ACHN (cell line): ENCODE measurements at regions not wholly inside any gene's neighbourhood (a gene's known extent, or its start where the extent isn't known, plus 50 kb on each side); places are given as distances from the start of the nearest gene placed in this dataset.
"Not testable (repeated sequence)": the region's sequence is repeated elsewhere in the genome, so short reads cannot be mapped to it uniquely, and the experiment has no call there.

ENCODE experiments used
- DNase-seq: peaks from one replicate; pipeline ENCODE4 v3.0.0-alpha.2; 2015
- in situ Hi-C: cut with HindIII; loops from 2 replicates; pipeline ENCODE4 v1.10.0; 2017; ENCODE audit warnings: low sequenced_read_pairs, low pct_ligation_motif_present, low pct_unique_long_range_greater_than_20kb

DNA sequence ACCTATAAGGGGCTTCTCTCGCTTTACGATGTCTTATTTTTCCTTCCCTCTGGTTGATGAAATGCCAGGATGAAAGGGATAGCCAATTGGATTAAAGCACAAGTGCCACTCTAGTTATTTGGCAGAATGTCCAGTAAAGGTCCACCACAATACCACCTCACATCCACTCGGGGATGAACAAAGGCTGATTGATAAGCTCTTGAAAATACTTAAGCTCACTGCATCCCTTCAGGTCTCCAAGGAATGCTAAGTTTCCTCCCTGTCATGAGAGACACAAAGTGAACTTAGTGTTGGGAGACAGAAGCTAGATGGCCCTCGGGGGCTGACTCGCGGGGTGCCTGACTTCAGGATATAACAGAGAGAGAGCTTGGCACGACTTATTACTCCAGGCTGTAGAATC lies 185.9 kb upstream of the ZNF644 start:
- DNase-seq, in situ Hi-C loops: not testable (repeated sequence)

DNA sequence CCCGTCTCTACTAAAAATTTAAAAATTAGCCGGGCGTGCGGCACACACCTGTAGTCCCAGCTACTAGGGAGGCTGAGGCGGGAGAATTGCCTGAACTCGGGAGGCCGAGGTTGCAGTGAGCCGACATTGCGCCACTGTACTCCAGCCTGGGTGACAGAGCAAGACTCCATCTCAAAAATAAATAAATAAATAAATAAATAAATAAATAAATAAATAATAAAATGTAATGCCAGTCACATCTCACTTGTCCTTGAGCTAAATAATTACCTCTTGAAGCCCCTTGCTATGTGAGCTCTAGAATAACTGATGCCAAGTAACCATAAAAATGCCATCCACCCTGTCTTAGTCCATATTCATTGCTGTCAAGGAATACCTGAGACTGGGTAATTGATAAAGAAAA lies 182.3 kb upstream of the ZNF644 start:
- DNase-seq, in situ Hi-C loops: not testable (repeated sequence)

DNA sequence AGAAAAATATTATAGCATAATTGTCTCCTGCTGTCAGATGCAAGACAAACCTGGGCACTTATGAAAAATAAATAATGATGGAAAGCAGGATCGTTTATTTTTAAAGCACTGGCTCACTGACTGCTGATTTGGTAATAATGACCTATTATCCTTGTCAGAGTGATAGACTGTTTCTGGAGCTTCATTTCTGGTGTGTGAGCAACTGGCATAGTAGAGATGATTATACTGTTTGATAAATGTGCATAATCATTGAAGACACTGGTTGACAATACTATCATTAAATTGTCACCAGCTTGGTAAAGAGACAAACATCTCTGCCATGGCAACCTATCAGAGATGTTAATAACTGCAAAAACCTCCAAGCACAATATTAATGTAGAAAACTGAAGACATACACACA lies 179.9 kb upstream of the ZNF644 start:
- no peak for DNase-seq

DNA sequence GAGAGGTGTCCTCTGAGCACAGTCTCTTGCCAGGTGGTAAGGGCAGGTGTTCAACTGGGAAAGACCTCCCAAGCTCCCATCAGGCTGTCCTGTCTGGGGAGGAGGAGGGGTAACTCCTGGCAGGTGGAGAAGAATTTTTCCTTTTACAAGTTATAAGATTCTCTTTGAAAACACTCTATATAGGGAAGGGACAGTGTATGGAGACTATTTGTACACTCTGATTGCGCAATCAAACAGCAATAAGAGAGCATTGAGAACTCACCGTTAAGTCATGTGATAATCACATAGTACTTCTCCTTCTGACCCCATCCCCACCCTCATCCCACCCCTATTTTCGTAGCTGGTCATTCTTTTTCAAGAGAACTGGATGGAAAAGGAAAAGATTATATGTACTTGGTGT lies 179.3 kb upstream of the ZNF644 start:
- in situ Hi-C loops, result no loop called here
- no peak for DNase-seq

More for the DNA sequence above, 179.9 kb upstream of the ZNF644 start:
- in situ Hi-C loops, result no loop called here

DNA sequence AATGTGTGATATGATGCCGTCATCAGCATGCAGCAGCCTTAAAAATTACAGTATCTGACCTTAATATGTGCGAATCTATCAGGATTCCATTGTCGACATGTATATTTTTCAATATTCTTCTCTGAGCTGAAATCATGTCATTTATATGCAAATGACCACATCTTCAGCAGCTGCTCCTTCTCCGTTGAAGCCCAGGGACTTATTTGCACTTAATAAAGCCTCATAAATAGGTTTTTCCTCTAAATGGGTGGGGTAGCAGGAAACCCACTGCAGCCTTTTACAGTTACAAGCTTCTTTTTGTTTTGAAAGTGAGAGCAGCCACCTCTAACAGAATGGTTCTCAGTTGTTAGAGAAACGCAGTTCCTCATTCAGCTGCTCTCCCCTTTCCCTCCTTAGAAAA lies 178.8 kb upstream of the ZNF644 start:
- in situ Hi-C loops, result no loop called here
- DNase-seq, result no peak

DNA sequence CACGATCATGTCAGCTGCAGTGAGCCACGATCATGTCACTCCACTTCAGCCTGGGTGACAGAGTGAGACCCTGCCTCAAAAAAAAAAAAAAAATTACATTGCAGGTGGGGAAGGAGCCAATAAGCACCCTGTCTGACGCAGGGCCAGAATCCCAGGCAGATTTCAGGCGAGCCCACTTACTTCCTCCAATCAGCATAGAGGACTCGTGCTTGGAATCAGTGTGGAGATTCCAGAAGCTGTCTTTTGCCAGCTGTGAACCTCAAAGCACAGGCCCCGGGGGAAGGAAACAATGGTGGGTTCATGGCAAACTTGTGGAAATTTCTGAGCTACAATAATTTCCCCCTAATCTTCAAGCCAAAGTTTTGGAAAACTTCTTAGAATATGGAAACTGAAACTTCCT lies 178.2 kb upstream of the ZNF644 start:
- no peak for DNase-seq
- in situ Hi-C loops, result no loop called here

DNA sequence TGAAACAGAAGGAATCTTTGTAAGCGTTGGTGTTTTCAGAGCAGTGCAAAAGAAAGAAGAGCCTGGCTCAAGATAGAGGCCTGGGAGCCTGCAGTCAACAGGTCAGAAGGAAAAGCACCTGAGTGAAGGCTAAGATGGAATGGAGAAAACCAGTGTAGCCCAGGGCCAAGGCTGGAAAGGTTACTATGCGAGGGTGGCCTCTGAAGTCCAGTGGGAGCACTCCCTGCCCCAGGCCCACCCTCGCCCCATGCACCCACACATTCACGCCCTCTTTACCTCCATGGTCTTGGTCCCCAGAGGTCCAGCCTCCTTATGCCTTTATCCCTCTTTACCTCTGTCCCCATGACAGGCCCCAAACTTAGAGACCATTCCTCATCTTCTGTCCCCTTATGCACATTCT lies 169.2 kb upstream of the ZNF644 start:
- in situ Hi-C loops, result no loop called here
- DNase-seq, result no peak

DNA sequence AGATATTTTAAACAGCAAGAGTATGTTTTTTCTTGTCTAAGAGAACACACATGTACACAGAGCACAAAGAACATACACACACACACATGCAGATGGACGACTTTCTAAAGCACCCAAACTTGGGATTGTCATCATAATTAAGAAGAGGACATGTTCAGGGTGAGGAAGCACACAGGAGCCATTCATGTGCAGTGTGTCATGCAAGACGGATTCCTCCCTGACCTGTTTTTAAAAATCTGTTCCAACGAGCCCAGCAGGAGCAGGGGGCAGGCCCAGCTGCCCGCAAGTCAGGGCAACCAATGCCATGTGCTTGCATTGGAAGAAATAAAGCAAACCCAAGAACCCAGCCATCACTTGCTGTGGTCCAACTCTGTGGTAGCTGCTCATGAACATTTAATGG lies 167.3 kb upstream of the ZNF644 start:
- DNase-seq, result no peak
- in situ Hi-C loops, result no loop called here

DNA sequence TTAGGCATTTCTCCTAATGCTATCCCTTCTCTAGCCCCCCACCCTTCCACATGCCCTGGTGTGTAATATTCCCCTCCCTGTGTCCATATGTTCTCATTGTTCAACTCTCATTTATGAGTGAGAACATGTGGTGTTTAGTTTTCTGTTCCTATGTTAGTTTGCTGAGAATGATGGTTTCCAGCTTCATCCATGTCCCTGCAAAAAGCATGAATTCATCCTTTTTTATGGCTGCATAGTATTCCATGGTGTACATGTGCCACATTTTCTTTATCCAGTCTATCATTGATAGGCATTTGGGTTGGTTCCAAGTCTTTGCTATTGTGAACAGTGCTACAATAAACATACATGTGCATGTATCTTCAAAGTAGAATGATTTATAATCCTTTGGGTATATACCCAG lies 161.0 kb upstream of the ZNF644 start:
- DNase-seq, in situ Hi-C loops: not testable (repeated sequence)

DNA sequence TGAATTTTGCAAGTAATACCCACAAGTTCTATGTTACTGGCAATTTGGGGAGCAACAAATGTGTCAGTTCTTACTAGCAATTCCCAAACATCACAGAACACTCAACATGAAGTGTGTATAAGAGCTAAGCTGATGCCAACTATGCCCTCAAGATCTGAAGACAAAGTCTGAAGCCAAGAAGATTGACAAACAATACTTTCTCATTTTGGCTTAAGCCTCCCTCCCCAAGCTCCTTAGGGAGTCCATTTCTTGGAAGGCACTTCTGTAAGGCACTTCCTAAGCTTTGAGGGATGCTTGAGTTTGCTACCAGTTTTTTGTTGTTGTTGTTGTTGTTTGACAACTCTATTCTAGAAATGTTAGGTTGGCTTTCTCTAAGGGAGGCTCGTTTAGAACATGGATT lies 154.4 kb upstream of the ZNF644 start:
- no peak for DNase-seq
- in situ Hi-C loops, result no loop called here

DNA sequence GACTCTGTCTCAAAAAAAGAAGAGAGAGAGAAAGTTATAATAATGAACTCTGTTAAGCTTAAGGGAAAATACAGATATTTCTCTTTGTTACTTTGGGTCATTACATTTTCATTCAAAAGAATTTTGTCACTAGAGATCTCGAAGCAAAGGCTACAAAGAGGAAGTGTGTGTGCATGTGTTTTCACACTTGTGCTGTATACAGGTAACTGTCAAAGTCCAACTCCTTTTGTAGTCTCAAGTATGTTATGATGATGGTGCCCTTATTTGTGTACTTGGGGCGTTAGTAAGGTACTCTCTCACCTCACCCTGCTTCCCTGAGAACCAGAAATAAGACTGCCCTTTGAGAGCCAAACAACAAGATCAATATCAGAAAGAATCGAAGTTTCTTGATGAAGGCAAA lies 152.9 kb upstream of the ZNF644 start:
- in situ Hi-C loops, result no loop called here
- no peak for DNase-seq

DNA sequence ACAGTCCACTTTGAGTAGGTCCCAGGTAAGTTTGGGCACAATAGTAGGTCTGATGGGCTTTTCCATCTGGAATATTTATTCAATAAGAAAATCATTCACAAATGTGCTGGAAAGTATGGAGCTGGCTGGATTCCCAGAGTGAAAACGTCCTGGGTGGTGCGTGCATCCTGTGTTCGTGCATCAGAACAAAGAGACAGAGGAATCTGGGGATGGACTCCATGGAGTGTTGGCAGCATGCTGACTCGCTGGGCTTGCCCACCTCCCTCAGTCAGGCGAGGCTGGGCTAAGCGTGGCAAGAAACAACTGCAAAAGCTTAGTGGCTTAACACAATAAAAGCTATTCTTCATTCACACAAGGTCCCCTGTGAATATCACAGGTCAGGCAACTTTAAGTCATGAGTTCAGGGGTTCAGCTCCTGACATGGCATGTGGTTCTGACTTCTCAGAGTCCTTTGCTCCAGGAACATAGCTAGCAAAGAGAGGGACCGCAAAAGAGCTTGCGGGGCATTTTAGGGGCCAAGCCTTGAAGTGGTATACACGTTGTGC lies 151.6 kb upstream of the ZNF644 start:
- no peak for DNase-seq
- in situ Hi-C loops, result no loop called here

DNA sequence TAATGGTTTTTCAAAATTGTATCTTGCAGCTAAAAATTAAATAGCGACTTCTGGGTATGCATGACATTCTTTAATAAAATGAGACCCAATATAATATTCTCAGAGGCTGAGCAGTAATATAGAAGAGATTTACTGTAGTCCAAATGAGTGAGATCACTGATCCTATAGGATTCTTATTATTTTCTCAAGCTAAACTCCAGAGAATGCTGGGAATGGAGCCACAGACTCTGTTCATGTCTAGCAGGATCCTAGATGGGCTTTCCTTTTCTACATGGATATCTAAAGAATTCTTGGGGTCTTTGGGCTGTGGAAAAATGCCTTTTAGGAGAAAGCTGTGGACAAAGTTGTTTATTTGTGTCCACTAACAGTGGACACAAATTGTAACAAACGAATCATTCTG lies 150.7 kb upstream of the ZNF644 start:
- no peak for DNase-seq
- in situ Hi-C loops, result no loop called here

DNA sequence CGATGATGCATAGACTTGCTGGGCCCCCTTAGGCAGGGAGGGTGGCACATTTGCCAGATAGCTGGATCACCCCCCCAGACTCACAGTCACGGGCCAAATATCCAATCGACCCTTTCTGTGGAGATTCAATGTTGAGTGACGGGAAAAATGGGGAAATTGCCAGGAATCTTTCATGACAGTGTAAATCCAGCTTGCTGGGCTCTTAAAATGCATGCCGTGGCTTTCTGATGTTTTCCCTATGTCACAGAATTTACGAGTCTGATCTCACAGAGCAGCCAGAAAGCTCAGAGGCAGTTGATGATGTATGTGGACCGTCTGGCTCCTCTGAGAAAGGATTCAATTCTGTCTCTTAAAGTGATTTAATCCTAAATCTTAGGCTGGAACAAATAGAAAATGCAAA lies 150.1 kb upstream of the ZNF644 start:
- DNase-seq, result no peak
- in situ Hi-C loops, result no loop called here

DNA sequence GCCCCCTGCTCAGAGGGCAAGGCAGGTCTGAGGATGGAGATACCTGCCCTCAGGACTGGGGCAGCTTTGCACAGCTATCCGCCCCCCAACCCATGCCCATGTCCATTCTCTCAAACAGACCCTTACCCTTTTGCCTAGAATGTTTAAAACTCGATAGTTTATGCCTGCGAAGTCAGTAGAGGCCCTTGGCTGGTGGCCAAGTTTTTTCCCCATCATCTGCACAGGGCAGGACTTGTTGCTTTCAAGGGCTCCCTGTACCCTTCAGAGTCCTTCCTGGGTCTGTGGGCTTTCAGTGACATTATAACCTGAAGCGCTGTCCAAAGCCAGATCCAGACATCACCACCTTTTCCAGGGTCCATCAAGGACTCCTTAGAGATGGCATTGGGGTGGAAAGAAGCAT lies 148.7 kb upstream of the ZNF644 start:
- in situ Hi-C loops, result no loop called here
- DNase-seq, result no peak

DNA sequence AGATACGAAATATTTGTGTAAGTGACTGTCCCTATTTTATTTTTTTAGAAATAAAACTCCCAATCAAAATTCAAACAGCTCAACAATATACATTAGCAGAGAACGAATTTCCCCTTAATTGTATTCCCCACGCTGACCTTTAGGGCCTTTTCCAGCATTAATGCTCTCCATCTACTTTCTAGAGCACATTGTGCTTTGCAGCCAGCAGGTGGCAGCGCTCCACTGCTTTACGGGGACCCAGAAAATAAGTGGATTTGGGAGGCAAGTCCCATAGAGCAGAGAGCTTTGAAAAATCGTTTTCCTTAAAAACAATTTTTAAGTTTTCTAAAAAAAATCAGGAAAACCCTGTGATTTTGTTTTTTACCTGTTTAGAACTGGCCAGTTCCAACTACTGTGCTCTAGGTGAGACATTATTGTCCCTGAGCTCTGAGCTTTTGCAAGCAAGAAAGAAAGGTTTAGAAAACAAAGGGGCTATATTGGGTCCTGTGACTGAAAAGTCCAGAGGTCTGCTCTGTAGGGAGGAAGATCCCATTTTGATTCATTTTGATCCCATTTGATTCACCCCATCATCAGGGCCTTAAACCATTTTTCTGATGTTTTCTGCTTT lies 144.4 kb upstream of the ZNF644 start:
- in situ Hi-C loops, result no loop called here
- DNase-seq, result peak; percentile 56

DNA sequence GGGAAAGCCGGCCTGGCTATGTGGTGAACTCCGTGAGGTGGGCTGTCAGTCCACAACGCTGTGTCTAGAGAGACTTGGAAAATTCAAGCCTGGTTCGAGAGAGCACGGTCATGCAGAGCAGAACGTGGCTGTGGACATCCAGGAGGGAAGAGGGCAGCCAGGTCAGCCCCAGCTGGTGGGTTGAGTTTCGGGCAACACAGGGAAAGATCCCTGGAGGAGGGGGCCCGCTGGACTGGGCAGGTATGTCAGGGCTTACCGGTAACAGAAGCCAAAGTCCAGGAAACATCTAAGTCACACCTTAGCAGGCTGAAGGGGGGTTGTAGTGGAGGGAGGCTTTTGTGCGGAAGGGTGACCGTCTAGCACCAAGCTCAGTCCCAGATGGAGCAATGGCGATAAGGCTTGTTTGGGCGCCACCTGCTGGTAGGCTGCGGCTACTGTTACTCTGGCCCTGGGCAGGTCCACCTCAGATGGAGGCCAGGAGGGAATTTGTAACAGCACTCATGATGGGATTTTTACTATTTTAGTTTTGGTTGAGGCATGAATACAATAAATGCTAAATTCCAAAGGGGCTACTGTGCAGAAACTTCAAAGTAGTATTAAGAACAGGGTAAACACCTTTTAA lies 143.3 kb upstream of the ZNF644 start:
- in situ Hi-C loops, result no loop called here
- peak; percentile 54 for DNase-seq

DNA sequence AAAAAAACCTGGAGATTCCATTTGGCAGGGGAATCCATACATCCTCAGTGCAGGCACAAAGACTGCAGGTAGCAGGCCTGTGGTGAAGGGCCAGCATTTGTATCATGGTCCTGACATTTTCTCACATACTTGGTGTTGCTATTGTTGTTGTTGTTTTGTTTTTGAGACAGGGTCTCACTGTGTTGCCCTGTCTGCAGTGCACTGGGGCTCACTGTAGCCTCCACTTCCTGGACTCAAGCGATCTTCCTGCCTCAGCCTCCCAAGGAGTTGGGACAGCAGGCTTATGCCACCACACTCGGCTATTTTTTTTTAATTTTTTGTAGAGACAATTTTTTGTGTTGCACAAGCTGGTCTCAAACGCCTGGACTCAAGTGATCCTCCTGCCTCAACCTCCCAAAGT lies 140.8 kb upstream of the ZNF644 start:
- no peak for DNase-seq
- in situ Hi-C loops, result no loop called here

DNA sequence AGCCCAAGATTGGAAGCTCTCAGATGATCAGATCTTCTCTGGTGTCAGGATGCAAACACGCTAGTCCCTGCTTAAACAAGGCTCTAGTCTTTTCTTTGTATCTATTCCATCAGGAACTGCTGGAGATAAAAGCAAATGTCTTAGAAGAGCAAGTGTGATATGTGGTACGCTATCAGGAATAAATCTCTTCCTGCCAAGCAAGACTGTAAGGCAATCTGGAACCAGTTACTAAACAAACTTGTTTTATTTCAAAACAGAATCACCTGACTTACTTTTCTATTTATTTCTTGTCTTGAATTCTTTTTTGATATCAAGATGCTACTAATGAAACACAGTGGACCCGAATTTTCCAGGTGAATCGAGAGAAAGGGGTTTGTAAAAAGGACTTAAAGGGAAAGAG lies 139.9 kb upstream of the ZNF644 start:
- DNase-seq, result no peak
- in situ Hi-C loops, result no loop called here

DNA sequence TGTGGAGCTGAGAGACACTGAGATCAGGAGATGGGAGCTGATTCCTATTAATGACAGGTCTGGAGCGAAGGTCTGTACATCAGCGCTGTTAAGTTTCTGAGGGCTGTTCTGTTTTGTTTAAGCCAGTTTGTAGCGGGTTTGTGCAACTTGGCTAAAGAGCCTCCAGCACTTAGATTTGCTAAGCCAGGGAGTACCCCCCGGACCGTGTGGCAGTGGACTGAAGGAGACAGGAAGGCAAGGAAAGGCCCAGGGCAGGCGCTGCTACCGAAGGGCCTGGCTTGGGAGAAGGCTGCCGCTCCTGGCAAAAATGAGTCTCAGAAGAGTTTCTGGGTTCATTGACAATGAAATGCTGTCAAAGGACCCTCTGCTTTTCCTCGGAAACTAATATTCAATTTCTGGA lies 139.3 kb upstream of the ZNF644 start:
- in situ Hi-C loops, result no loop called here
- DNase-seq, result no peak
